ENCODE measurements at regions not wholly inside any gene's neighbourhood (a gene's known extent, or its start where the extent isn't known, plus 50 kb on each side); places are given as distances from the start of the nearest gene placed in this dataset.
A peak's percentile ranks its signal among the peaks of the same experiment; 100 is the strongest.
"Not testable (repeated sequence)": the region's sequence is repeated elsewhere in the genome, so short reads cannot be mapped to it uniquely, and the experiment has no call there.

GRCh38 chr10:121323443-121323842, 274.8 kb downstream of the FGFR2 start:
- no peak for DNase-seq

- DNase-seq, result no peak
These were observed 273.5 kb downstream of the FGFR2 start for GRCh38 chr10:121324678-121325213.

- no peak for DNase-seq
These were observed 272.6 kb downstream of the FGFR2 start for GRCh38 chr10:121325490-121326231.

GRCh38 chr10:121326905-121327304, 271.3 kb downstream of the FGFR2 start:
- no peak for DNase-seq

- no peak for DNase-seq
These were observed 270.5 kb downstream of the FGFR2 start for GRCh38 chr10:121327727-121328126.

- not testable (repeated sequence) for DNase-seq
These were observed 268.6 kb downstream of the FGFR2 start for GRCh38 chr10:121329631-121330030.

GRCh38 chr10:121330563-121330962, 267.7 kb downstream of the FGFR2 start:
- DNase-seq, result no peak

- no peak for DNase-seq
These were observed 265.9 kb downstream of the FGFR2 start for GRCh38 chr10:121332353-121332752.

GRCh38 chr10:121332829-121333765, 265.1 kb downstream of the FGFR2 start:
- DNase-seq, result peak in 16 of 56 donors; percentile 1 to 42 (median 8)

- peak in 10 of 56 donors; percentile 2 to 61 (median 22) for DNase-seq
These were observed 262.8 kb downstream of the FGFR2 start for GRCh38 chr10:121335386-121335925.

- peak in 4 of 56 donors; percentile 2 to 14 (median 8) for DNase-seq
These were observed 260.8 kb downstream of the FGFR2 start for GRCh38 chr10:121337427-121337826.

GRCh38 chr10:121338206-121338980, 259.9 kb downstream of the FGFR2 start:
- DNase-seq, result no peak

- no peak for DNase-seq
These were observed 259.1 kb downstream of the FGFR2 start for GRCh38 chr10:121339114-121339513.

- DNase-seq, result no peak
These were observed 257.9 kb downstream of the FGFR2 start for GRCh38 chr10:121340271-121340831.

- no peak for DNase-seq
These were observed 246.7 kb downstream of the FGFR2 start for GRCh38 chr10:121351540-121351939.

- no peak for DNase-seq
These were observed 245.9 kb downstream of the FGFR2 start for GRCh38 chr10:121352231-121352855.

- no peak for DNase-seq
These were observed 243.1 kb downstream of the FGFR2 start for GRCh38 chr10:121355161-121355560.

GRCh38 chr10:121356183-121356582, 242.1 kb downstream of the FGFR2 start:
- DNase-seq, result no peak

GRCh38 chr10:121357401-121357800, 240.8 kb downstream of the FGFR2 start:
- DNase-seq, result no peak

- no peak for DNase-seq
These were observed 236.2 kb downstream of the FGFR2 start for GRCh38 chr10:121362026-121362425.

Measured in nucleus accumbens (tissue), 56 donors.